ENCODE measurements at regions not wholly inside any gene's neighbourhood (a gene's known extent, or its start where the extent isn't known, plus 50 kb on each side); places are given as distances from the start of the nearest gene placed in this dataset.
A peak's percentile ranks its signal among the peaks of the same experiment; 100 is the strongest.

DNA sequence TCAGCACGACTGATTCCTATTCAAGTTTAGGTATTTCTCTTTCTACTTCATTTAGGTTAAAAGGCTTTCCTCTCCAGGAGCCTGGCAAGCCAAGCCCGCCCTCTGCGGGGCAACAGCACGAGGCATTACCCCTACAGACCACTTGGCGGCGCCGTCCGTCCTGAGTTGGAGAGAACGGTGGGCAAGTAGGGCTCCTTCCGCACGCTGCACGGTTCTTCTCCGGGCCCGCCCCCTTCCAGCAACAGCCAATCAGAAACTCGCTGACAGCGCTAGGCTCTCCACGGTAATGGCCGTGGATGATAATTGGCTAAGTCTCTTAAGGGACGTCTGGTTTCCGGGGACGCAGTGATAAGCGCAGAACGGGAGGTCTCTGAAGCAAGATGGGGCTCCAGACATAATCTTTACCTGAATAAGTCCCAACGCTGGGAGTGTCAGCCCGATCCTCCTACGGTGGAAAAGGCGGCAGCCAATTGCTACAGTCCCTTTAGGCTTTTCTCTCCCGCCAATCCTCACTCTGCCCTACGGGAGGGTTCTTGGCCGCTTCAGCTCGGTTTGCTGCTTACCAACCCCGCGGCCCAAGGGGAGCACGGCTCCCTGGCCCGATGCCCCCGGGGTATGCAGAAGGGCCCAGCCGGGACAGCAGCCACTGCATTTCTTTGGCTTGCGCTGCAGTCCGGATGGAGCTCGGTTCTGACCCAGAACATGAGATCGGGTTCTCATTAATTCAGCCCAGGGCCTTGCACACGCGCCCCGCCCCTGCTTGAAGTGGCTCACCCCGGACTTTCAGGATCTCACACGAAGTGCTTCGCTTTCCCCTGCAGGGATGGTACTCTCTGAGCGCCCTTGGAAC, 206.9 kb upstream of the PKDCC start:
- TF ChIP-seq, protein P1, sequence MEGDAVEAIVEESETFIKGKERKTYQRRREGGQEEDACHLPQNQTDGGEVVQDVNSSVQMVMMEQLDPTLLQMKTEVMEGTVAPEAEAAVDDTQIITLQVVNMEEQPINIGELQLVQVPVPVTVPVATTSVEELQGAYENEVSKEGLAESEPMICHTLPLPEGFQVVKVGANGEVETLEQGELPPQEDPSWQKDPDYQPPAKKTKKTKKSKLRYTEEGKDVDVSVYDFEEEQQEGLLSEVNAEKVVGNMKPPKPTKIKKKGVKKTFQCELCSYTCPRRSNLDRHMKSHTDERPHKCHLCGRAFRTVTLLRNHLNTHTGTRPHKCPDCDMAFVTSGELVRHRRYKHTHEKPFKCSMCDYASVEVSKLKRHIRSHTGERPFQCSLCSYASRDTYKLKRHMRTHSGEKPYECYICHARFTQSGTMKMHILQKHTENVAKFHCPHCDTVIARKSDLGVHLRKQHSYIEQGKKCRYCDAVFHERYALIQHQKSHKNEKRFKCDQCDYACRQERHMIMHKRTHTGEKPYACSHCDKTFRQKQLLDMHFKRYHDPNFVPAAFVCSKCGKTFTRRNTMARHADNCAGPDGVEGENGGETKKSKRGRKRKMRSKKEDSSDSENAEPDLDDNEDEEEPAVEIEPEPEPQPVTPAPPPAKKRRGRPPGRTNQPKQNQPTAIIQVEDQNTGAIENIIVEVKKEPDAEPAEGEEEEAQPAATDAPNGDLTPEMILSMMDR (conservative IDR thresholded peaks at IDR 0.05 in 1 of 2, IDR thresholded peaks at IDR 0.05 in 1 of 2; ENCODE audit: low read depth in 1 of 2, low read length in 2 of 2): peak; percentile 94 to 99
- TF ChIP-seq EZH2 (IDR thresholded peaks at IDR 0.05; ENCODE audit: low read length, missing control alignments): no peak
- no peaks in the 10 kb centered on the region for H3K36me3 ChIP-seq (ENCODE audit: control insufficient read depth, insufficient read depth, low read length)
- peak overlapping the region; percentile 91 for H2AFZ ChIP-seq (ENCODE audit: low read length)
- no peaks in the 10 kb centered on the region for H3K4me1 ChIP-seq (ENCODE audit: control insufficient read depth, extremely low read depth, insufficient read depth, low read length)
- peak; percentile 96 to 98 for DNase-seq (ENCODE audit: low read depth in 2 of 2)
- no peaks in the 10 kb centered on the region for H3K27me3 ChIP-seq (ENCODE audit: control insufficient read depth, insufficient read depth, low read length)
- H3K79me2 ChIP-seq (ENCODE audit: control insufficient read depth, insufficient read depth, low read length): no peaks in the 10 kb centered on the region
- H3K4me2 ChIP-seq (ENCODE audit: extremely low read depth, insufficient read depth, low read length): peak overlapping the region; percentile 71
- H3K9ac ChIP-seq (ENCODE audit: insufficient read depth, low read length): peak overlapping the region; percentile 56
- H3K27ac ChIP-seq (ENCODE audit: insufficient read depth, low read length): peak overlapping the region; percentile 63
- H3K9me3 ChIP-seq (ENCODE audit: control insufficient read depth, insufficient read depth, low read depth, low read length): no peaks in the 10 kb centered on the region
- no peaks in the 10 kb centered on the region for H4K20me1 ChIP-seq (ENCODE audit: control insufficient read depth, extremely low read depth, insufficient read depth, low read length)
- H3K4me3 ChIP-seq (replicated peaks in 1 of 4; ENCODE audit: control extremely low read depth in 1 of 4, insufficient read depth in 1 of 4, low read depth in 3 of 4, low read length in 4 of 4): peak overlapping the region; percentile 64 to 84 (median 74)

GRCh38 chr2:41846962-41847361, 200.9 kb upstream of the PKDCC start:
- Histone ChIP-seq H3K36me3 (ENCODE audit: control insufficient read depth, insufficient read depth, low read length) (no peaks in the 10 kb centered on the region), H3K4me2 (ENCODE audit: extremely low read depth, insufficient read depth, low read length) (no peak overlapping the region), H3K27me3 (ENCODE audit: control insufficient read depth, insufficient read depth, low read length) (peaks cover 11% of the 10 kb centered on the region), H3K27ac (ENCODE audit: insufficient read depth, low read length) (no peak overlapping the region), H3K4me1 (ENCODE audit: control insufficient read depth, extremely low read depth, insufficient read depth, low read length) (no peaks in the 10 kb centered on the region), H3K9me3 (ENCODE audit: control insufficient read depth, insufficient read depth, low read depth, low read length) (no peaks in the 10 kb centered on the region), H3K9ac (ENCODE audit: insufficient read depth, low read length) (no peak overlapping the region), H4K20me1 (ENCODE audit: control insufficient read depth, extremely low read depth, insufficient read depth, low read length) (no peaks in the 10 kb centered on the region), H3K79me2 (ENCODE audit: control insufficient read depth, insufficient read depth, low read length) (no peaks in the 10 kb centered on the region), H2AFZ (ENCODE audit: low read length) (no peak overlapping the region), H3K4me3 (replicated peaks in 1 of 4; ENCODE audit: control extremely low read depth in 1 of 4, insufficient read depth in 1 of 4, low read depth in 3 of 4, low read length in 4 of 4) (no peak overlapping the region)
- DNase-seq (ENCODE audit: low read depth in 2 of 2): no peak
- no peak for TF ChIP-seq EZH2 (IDR thresholded peaks at IDR 0.05; ENCODE audit: low read length, missing control alignments)
- TF ChIP-seq, protein P1 (conservative IDR thresholded peaks at IDR 0.05 in 1 of 2, IDR thresholded peaks at IDR 0.05 in 1 of 2; ENCODE audit: low read depth in 1 of 2, low read length in 2 of 2): no peak

DNA sequence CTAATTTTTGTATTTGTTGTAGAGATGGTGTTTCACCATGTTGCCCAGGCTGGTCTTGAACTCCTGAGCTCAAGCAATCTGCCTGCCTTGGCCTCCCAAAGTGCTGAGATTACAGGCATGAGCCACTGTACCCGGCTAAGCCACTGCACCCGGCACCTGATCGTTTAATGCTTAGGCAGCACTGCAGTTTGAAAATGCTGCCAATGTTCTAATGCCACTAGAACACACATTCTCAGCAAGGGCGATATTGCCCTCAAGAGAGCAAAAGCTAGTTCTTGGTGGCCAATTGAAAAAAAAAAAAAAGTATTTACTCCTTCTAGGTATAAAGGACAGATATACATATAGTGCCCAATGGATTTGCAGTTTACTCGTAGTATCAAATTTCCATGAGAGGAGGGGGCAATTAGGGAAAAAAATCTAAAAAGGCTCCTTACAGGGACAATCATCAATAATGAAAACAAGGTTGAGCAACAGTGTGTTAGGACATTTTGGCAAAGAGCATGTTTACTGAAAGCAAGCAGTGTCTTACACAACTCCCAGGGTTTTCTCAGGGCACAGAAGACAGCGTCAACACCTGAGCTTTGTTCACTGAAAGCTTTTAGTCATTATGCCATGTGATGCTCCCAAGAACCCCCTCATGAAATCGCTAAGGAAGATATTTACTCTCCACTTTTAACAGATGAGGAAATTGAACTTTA, 199.9 kb upstream of the PKDCC start:
- Histone ChIP-seq H3K9ac (ENCODE audit: insufficient read depth, low read length) (no peak overlapping the region), H4K20me1 (ENCODE audit: control insufficient read depth, extremely low read depth, insufficient read depth, low read length) (no peaks in the 10 kb centered on the region), H3K4me1 (ENCODE audit: control insufficient read depth, extremely low read depth, insufficient read depth, low read length) (no peaks in the 10 kb centered on the region), H3K27me3 (ENCODE audit: control insufficient read depth, insufficient read depth, low read length) (peaks cover 11% of the 10 kb centered on the region), H3K4me3 (replicated peaks in 1 of 4; ENCODE audit: control extremely low read depth in 1 of 4, insufficient read depth in 1 of 4, low read depth in 3 of 4, low read length in 4 of 4) (no peak overlapping the region), H3K79me2 (ENCODE audit: control insufficient read depth, insufficient read depth, low read length) (no peaks in the 10 kb centered on the region), H3K27ac (ENCODE audit: insufficient read depth, low read length) (no peak overlapping the region), H3K9me3 (ENCODE audit: control insufficient read depth, insufficient read depth, low read depth, low read length) (no peaks in the 10 kb centered on the region), H3K4me2 (ENCODE audit: extremely low read depth, insufficient read depth, low read length) (no peak overlapping the region), H3K36me3 (ENCODE audit: control insufficient read depth, insufficient read depth, low read length) (no peaks in the 10 kb centered on the region), H2AFZ (ENCODE audit: low read length) (no peak overlapping the region)
- TF ChIP-seq, protein P1 (conservative IDR thresholded peaks at IDR 0.05 in 1 of 2, IDR thresholded peaks at IDR 0.05 in 1 of 2; ENCODE audit: low read depth in 1 of 2, low read length in 2 of 2): no peak
- no peak for TF ChIP-seq EZH2 (IDR thresholded peaks at IDR 0.05; ENCODE audit: low read length, missing control alignments)
- DNase-seq (ENCODE audit: low read depth in 2 of 2): peak in 1 of 2 donors; percentile 75

Measured in fibroblast of lung (primary cell).